OCI-LY1 (cell line): ENCODE measurements at regions not wholly inside any gene's neighbourhood (a gene's known extent, or its start where the extent isn't known, plus 50 kb on each side); places are given as distances from the start of the nearest gene placed in this dataset.

Experiments used
- H2AFZ ChIP-seq: fragments of 200-600 bp; sonication (generic), shearing (Covaris generic); 2 replicates; pipeline ENCODE4 v1.6.0; 2014; ENCODE audit warnings: antibody characterized with exemption, mild to moderate bottlenecking, low read length
- H3F3A ChIP-seq: fragments of 200-600 bp; sonication (generic), shearing (Covaris generic); 2 replicates; pipeline ENCODE4 v1.6.0; 2014; ENCODE audit warnings: mild to moderate bottlenecking, antibody characterized with exemption, low read length, moderate library complexity; ENCODE audit not compliant: insufficient read depth
- H3K27ac ChIP-seq: fragments of 200-600 bp; sonication (generic); 2 replicates; pipeline ENCODE4 v1.5.1; 2014; ENCODE audit warnings: low read length, mixed run types, mild to moderate bottlenecking, low read depth; ENCODE audit not compliant: poor library complexity, severe bottlenecking
- H3K27me3 ChIP-seq: fragments of 200-600 bp; sonication (generic); 2 replicates; pipeline ENCODE4 v1.6.0; 2014; ENCODE audit warnings: antibody characterized with exemption, mild to moderate bottlenecking, low read length, moderate library complexity; ENCODE audit not compliant: insufficient read depth
- H3K36me3 ChIP-seq: fragments of 200-600 bp; sonication (generic); 2 replicates; pipeline ENCODE4 v1.6.1; 2014; ENCODE audit warnings: mild to moderate bottlenecking, antibody characterized with exemption, low read length, moderate library complexity, mixed read lengths; ENCODE audit not compliant: insufficient read depth
- H3K4me1 ChIP-seq: fragments of 200-600 bp; sonication (generic); 2 replicates; pipeline ENCODE4 v1.5.1; 2014; ENCODE audit warnings: mild to moderate bottlenecking, low read length, moderate library complexity; ENCODE audit not compliant: insufficient read depth, severe bottlenecking
- H3K4me2 ChIP-seq: fragments of 200-600 bp; sonication (generic), shearing (Covaris generic); 2 replicates; pipeline ENCODE4 v1.6.1; 2014; ENCODE audit warnings: low read length
- H3K4me3 ChIP-seq: fragments of 200-600 bp; sonication (generic); 2 replicates; pipeline ENCODE4 v1.5.1; 2014; ENCODE audit warnings: low read length, low read depth, mild to moderate bottlenecking, mixed read lengths; ENCODE audit not compliant: poor library complexity, severe bottlenecking
- H3K79me2 ChIP-seq: fragments of 200-600 bp; shearing (Covaris generic); 2 replicates; pipeline ENCODE4 v1.6.1; 2016; ENCODE audit warnings: mixed run types, low read length, mixed read lengths; ENCODE audit not compliant: insufficient read depth
- H3K9ac ChIP-seq: fragments of 200-600 bp; sonication (generic), shearing (Covaris generic); 2 replicates; pipeline ENCODE4 v1.6.1; 2014; ENCODE audit warnings: mild to moderate bottlenecking, low read length, mixed read lengths
- H3K9me2 ChIP-seq: fragments of 200-600 bp; sonication (generic), shearing (Covaris generic); 2 replicates; pipeline ENCODE4 v1.6.1; 2014; ENCODE audit warnings: low read depth, mild to moderate bottlenecking, low read length, mixed read lengths
- H3K9me3 ChIP-seq: fragments of 200-600 bp; shearing (Covaris generic); 2 replicates; pipeline ENCODE4 v1.6.1; 2014; ENCODE audit warnings: low read length, mixed read lengths
- H4K20me1 ChIP-seq: fragments of 200-600 bp; sonication (generic), shearing (Covaris generic); 2 replicates; pipeline ENCODE4 v1.6.0; 2016; ENCODE audit warnings: mild to moderate bottlenecking, low read length; ENCODE audit not compliant: insufficient read depth
- EZH2 ChIP-seq: fragments of 200-600 bp; sonication (generic), shearing (Covaris generic); IDR thresholded peaks from 2 replicates; pipeline ENCODE4 v1.8.0; 2017; ENCODE audit warnings: borderline replicate concordance, mixed run types, mild to moderate bottlenecking, antibody characterized with exemption, low read length, moderate library complexity, mixed read lengths
- TF ChIP-seq, protein P1 (sequence below): fragments of 200-600 bp; sonication (generic), shearing (Covaris generic); IDR thresholded peaks from 2 replicates; pipeline ENCODE4 v1.5.1; 2017; ENCODE audit warnings: mild to moderate bottlenecking, antibody characterized with exemption, low read length, moderate library complexity, mixed read lengths

DNA sequence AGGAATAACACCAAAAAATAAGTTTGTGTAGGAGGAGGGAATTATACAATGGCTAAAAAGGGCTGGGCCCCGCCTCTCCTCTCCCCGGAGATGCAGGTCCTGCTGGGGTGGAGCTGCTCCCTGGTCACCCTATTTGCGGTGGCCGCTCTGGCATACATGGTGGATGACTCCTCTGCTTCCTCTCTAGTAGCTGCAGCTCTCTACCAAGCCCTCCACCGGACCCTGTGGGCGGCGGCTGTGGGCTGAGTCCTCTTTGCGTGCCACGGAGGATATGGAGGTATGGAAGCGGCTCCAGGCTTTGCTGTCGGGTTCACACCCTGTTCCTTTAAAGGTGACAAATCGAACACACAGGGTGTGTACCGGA is 77.1 kb upstream of the SEC11C start:
- H3K9ac ChIP-seq: no peak overlapping the region
- H3K79me2 ChIP-seq: no peaks in the 10 kb centered on the region; the same call in 1 of the 2 replicates
- H3K27ac ChIP-seq: no peak overlapping the region
- H2AFZ ChIP-seq: no peak overlapping the region
- peaks cover 6% of the 10 kb centered on the region; the same call in 1 of the 2 replicates for H3K27me3 ChIP-seq
- H3K4me1 ChIP-seq: no peaks in the 10 kb centered on the region
- no peaks in the 10 kb centered on the region for H3K9me3 ChIP-seq
- H4K20me1 ChIP-seq: no peaks in the 10 kb centered on the region
- TF ChIP-seq, protein P1, sequence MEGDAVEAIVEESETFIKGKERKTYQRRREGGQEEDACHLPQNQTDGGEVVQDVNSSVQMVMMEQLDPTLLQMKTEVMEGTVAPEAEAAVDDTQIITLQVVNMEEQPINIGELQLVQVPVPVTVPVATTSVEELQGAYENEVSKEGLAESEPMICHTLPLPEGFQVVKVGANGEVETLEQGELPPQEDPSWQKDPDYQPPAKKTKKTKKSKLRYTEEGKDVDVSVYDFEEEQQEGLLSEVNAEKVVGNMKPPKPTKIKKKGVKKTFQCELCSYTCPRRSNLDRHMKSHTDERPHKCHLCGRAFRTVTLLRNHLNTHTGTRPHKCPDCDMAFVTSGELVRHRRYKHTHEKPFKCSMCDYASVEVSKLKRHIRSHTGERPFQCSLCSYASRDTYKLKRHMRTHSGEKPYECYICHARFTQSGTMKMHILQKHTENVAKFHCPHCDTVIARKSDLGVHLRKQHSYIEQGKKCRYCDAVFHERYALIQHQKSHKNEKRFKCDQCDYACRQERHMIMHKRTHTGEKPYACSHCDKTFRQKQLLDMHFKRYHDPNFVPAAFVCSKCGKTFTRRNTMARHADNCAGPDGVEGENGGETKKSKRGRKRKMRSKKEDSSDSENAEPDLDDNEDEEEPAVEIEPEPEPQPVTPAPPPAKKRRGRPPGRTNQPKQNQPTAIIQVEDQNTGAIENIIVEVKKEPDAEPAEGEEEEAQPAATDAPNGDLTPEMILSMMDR: no peak
- TF ChIP-seq EZH2: no peak
- no peaks in the 10 kb centered on the region for H3K9me2 ChIP-seq
- H3K4me2 ChIP-seq: no peak overlapping the region
- H3K36me3 ChIP-seq: no peaks in the 10 kb centered on the region
- no peaks in the 10 kb centered on the region for H3F3A ChIP-seq
- H3K4me3 ChIP-seq: no peak overlapping the region

GRCh38 chr18:59063300-59063906 is 76.3 kb upstream of the SEC11C start:
- Histone ChIP-seq H3K4me1 (no peaks in the 10 kb centered on the region), H3K4me3 (no peak overlapping the region), H3K9me3 (no peaks in the 10 kb centered on the region), H3K9ac (no peak overlapping the region), H3K36me3 (no peaks in the 10 kb centered on the region), H3K4me2 (no peak overlapping the region), H3K79me2 (no peaks in the 10 kb centered on the region; the same call in 1 of the 2 replicates), H3K9me2 (no peaks in the 10 kb centered on the region), H3K27me3 (peaks cover 6% of the 10 kb centered on the region; the same call in 1 of the 2 replicates), H3F3A (no peaks in the 10 kb centered on the region), H3K27ac (no peak overlapping the region), H4K20me1 (no peaks in the 10 kb centered on the region), H2AFZ (no peak overlapping the region)
- TF ChIP-seq, protein P1: no peak
- no peak for TF ChIP-seq EZH2

GRCh38 chr18:59063912-59064311 is 75.8 kb upstream of the SEC11C start:
- H3F3A ChIP-seq: no peaks in the 10 kb centered on the region
- H3K9me2 ChIP-seq: no peaks in the 10 kb centered on the region
- no peak overlapping the region for H3K27ac ChIP-seq
- peaks cover 6% of the 10 kb centered on the region; the same call in 1 of the 2 replicates for H3K27me3 ChIP-seq
- H3K4me3 ChIP-seq: no peak overlapping the region
- no peaks in the 10 kb centered on the region for H3K4me1 ChIP-seq
- no peak overlapping the region for H3K9ac ChIP-seq
- H4K20me1 ChIP-seq: no peaks in the 10 kb centered on the region
- TF ChIP-seq EZH2: no peak
- TF ChIP-seq, protein P1: no peak
- H3K36me3 ChIP-seq: no peaks in the 10 kb centered on the region
- H2AFZ ChIP-seq: no peak overlapping the region
- no peaks in the 10 kb centered on the region; the same call in 1 of the 2 replicates for H3K79me2 ChIP-seq
- no peaks in the 10 kb centered on the region for H3K9me3 ChIP-seq
- no peak overlapping the region for H3K4me2 ChIP-seq
